Cardiac muscle cell (in vitro differentiated cells and primary cell): ENCODE measurements at regions not wholly inside any gene's neighbourhood (a gene's known extent, or its start where the extent isn't known, plus 50 kb on each side); places are given as distances from the start of the nearest gene placed in this dataset.

Experiments used
- DNase-seq, 2 donors: peaks; one replicate each; pipeline versions ENCODE4 v3.0.0 to v3.0.0-alpha.2; 2010 to 2017; ENCODE audit warnings: low read depth in 1 of 2, low spot score in 1 of 2
- H3K27ac ChIP-seq: fragments of 200-600 bp; sonication (generic); 2 replicates; pipeline ENCODE4 v1.5.1; 2016
- H3K27me3 ChIP-seq: fragments of 200-600 bp; sonication (generic); 2 replicates; pipeline ENCODE4 v1.6.0; 2016; ENCODE audit warnings: control low read depth
- H3K36me3 ChIP-seq: fragments of 200-600 bp; sonication (generic); 2 replicates; pipeline ENCODE4 v1.5.1; 2016; ENCODE audit warnings: control low read depth
- H3K4me1 ChIP-seq: fragments of 200-600 bp; sonication (generic); 2 replicates; pipeline ENCODE4 v1.8.1; 2017; ENCODE audit warnings: low read depth, mild to moderate bottlenecking, mixed run types
- H3K4me3 ChIP-seq: fragments of 200-600 bp; sonication (generic); 2 replicates; pipeline ENCODE4 v1.5.1; 2016; ENCODE audit warnings: mild to moderate bottlenecking
- H3K9me3 ChIP-seq: fragments of 200-600 bp; sonication (generic); 2 replicates; pipeline ENCODE4 v1.5.1; 2017; ENCODE audit warnings: low read depth, mild to moderate bottlenecking, control low read depth
- TF ChIP-seq, protein P1 (sequence below): IDR thresholded peaks from 2 replicates; pipeline ENCODE4 v1.5.1; 2012; ENCODE audit warnings: low read depth, mild to moderate bottlenecking, low read length

DNA sequence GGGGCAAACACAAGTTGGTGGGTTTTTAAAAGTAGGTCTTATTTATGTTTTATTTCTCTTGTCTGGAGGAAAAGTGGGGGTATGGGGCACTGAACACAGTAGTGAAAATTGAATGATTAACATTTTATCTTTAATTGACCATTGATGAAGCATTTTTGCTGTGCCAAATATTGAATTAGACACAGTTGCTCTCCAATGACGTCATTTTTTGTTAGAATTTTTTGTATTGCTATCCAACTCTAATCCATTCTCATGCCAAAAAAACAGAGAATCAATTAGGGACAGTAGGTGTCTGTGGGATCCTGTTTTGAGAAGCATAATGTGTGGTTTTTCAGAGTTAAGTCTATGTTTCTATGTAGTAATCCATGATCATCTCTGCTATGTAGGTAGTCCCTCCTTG, 1032.8 kb downstream of the STPG2 start:
- TF ChIP-seq, protein P1, sequence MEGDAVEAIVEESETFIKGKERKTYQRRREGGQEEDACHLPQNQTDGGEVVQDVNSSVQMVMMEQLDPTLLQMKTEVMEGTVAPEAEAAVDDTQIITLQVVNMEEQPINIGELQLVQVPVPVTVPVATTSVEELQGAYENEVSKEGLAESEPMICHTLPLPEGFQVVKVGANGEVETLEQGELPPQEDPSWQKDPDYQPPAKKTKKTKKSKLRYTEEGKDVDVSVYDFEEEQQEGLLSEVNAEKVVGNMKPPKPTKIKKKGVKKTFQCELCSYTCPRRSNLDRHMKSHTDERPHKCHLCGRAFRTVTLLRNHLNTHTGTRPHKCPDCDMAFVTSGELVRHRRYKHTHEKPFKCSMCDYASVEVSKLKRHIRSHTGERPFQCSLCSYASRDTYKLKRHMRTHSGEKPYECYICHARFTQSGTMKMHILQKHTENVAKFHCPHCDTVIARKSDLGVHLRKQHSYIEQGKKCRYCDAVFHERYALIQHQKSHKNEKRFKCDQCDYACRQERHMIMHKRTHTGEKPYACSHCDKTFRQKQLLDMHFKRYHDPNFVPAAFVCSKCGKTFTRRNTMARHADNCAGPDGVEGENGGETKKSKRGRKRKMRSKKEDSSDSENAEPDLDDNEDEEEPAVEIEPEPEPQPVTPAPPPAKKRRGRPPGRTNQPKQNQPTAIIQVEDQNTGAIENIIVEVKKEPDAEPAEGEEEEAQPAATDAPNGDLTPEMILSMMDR, result no peak
- H3K27me3 ChIP-seq, result no peaks in the 10 kb centered on the region
- DNase-seq, result no peak

DNA sequence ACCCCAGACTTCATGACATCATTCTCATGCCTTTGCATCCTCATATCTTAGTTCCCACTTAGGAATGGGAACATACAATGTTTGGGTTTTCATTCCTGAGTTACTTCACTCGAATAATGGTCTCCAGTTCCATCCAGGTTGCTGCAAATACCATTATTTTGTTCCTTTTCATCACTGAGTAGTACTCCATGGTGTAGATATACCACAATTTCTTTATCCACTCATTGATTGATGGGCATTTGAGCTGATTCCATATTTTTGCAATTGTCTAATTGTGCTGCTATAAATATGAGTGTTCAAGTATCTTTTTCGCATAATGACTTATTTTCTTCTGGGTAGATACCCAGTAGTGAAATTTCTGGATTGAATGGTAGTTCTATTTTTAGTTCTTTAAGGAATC, 1026.8 kb downstream of the STPG2 start:
- TF ChIP-seq, protein P1, result no peak
- Histone ChIP-seq H3K4me1 (peaks cover 3% of the 10 kb centered on the region), H3K36me3 (no peaks in the 10 kb centered on the region), H3K27ac (no peak overlapping the region), H3K9me3 (no peaks in the 10 kb centered on the region), H3K27me3 (no peaks in the 10 kb centered on the region), H3K4me3 (no peak overlapping the region)
- no peak for DNase-seq

More for the DNA sequence above, 1032.8 kb downstream of the STPG2 start:
- H3K27ac ChIP-seq, result no peak overlapping the region
- no peaks in the 10 kb centered on the region for H3K9me3 ChIP-seq
- H3K4me3 ChIP-seq, result no peak overlapping the region
- H3K4me1 ChIP-seq, result no peaks in the 10 kb centered on the region
- H3K36me3 ChIP-seq, result no peaks in the 10 kb centered on the region

DNA sequence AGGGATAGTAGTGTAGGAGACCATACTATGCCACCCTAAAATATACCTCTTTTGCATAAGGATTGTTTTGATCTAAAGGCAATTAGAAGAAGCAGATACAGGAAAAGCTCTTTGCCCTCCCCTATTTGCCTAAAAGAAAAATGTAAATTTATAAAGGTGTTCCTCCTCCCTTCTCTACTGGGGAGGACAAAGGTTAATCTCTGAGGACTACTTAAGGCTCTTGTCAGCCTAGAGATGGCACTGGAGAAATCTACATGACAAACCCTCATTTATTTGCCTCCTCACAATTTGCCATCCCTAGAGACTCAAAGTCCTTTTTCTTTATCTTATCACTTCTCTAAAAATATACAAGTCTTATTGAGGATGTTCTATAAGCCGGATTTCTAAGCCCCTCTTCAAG, 1021.8 kb downstream of the STPG2 start:
- TF ChIP-seq, protein P1, result no peak
- DNase-seq, result no peak
- no peak overlapping the region for H3K27ac ChIP-seq

DNA sequence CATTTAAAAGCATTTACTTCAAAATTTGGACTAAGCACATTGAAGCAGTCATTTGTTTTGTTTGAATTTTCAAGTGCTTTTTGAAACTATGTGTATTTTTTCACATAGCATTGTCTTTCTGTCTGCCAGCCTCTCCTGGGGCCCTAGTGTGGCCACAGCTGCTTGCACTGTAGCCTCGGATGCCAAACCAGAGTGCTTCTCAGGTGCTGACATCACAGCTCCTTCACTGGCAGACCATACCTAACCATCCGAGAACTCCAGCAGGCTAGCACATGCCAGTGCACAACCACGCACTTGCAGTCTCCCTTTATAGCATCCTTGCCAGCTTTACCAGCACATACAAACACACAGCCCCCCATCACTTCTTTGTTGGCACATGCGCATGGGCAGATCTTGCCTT, 1019.7 kb downstream of the STPG2 start:
- no peaks in the 10 kb centered on the region for H3K9me3 ChIP-seq
- no peak for DNase-seq

More for the DNA sequence above, 1021.8 kb downstream of the STPG2 start:
- H3K4me1 ChIP-seq, result peaks cover 6% of the 10 kb centered on the region
- H3K36me3 ChIP-seq, result no peaks in the 10 kb centered on the region
- H3K27me3 ChIP-seq, result no peaks in the 10 kb centered on the region
- H3K4me3 ChIP-seq, result no peak overlapping the region
- no peaks in the 10 kb centered on the region for H3K9me3 ChIP-seq

DNA sequence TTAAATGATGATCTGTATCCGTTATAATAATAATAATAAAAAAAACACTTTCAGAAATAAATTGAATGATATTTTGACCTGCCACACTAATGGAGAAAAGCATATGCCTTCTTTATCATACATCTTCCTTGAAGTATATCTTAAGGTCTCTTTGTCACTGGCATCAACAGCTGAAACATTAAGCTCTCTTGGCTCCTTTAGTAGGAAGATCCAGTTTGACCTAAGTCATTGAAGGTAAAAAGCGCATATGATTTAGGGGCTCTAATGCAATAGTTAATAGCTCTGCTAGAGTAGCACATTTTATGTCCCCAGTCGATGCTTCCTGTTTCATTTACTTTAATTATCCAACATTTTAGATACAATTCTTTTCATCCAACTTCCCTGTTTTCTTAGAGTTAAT, 1010.8 kb downstream of the STPG2 start:
- no peaks in the 10 kb centered on the region for H3K4me1 ChIP-seq

More for the DNA sequence above, 1019.7 kb downstream of the STPG2 start:
- TF ChIP-seq, protein P1, result no peak
- peaks cover 6% of the 10 kb centered on the region for H3K4me1 ChIP-seq
- no peaks in the 10 kb centered on the region for H3K36me3 ChIP-seq
- H3K27me3 ChIP-seq, result no peaks in the 10 kb centered on the region
- H3K27ac ChIP-seq, result no peak overlapping the region
- H3K4me3 ChIP-seq, result no peak overlapping the region

More for the DNA sequence above, 1010.8 kb downstream of the STPG2 start:
- no peaks in the 10 kb centered on the region for H3K27me3 ChIP-seq
- TF ChIP-seq, protein P1, result no peak
- DNase-seq, result no peak
- H3K36me3 ChIP-seq, result no peaks in the 10 kb centered on the region
- H3K9me3 ChIP-seq, result no peaks in the 10 kb centered on the region
- H3K4me3 ChIP-seq, result no peak overlapping the region
- H3K27ac ChIP-seq, result no peak overlapping the region
